SIG-M5 treated with dmso at 0.1 percent for 504 hours (cell line): ENCODE measurements at regions not wholly inside any gene's neighbourhood (a gene's known extent, or its start where the extent isn't known, plus 50 kb on each side); places are given as distances from the start of the nearest gene placed in this dataset.
"Not testable (repeated sequence)": the region's sequence is repeated elsewhere in the genome, so short reads cannot be mapped to it uniquely, and the experiment has no call there.

ENCODE experiments used
- DNase-seq: peaks from one replicate; lab custom pipeline; 2025; ENCODE audit not compliant: unreplicated experiment; lab: John Stamatoyannopoulos, UW

DNA sequence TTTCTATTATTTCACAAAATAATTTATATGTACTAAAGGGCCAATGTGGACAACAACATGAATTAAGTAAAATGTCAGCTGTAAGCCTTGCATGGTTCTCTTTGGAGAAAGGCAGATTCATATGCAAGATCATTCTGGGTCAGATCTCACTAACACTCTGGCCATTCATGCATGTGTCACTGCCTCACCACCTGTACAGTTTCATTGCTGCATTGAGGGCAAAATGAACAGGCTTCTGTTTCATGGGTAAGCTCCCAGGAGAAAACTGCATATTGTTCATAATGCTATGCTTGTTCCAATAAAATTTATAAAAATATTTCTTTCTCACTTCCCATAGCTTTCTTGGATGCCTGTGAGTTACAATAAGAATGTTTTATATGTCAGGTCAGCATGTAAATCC lies 275.2 kb downstream of the ZNF248 start:
- no peak for DNase-seq

DNA sequence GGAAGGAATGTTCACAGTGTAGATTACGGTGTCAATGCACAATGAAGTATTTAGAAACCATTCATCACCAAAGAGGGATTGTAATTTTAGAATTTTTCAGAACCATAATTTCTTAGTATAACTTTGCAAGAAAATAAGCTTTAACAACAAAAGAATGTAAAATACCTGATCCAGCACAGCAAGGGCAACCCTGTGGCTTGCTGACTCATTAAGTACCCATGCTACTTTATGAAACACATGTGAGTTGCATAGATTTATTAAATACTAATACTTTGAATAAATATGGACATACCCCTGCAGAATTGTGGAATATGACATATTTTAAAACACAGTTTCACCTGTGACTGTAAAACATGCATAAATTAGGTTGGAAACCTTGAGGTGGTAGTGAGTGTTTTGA lies 281.3 kb downstream of the ZNF248 start:
- no peak for DNase-seq

GRCh38 chr10:37572206-37572605 lies 285.2 kb downstream of the ZNF248 start:
- no peak for DNase-seq

- no peak for DNase-seq
Observed at GRCh38 chr10:37566332-37566731, 291.1 kb downstream of the ZNF248 start.

DNA sequence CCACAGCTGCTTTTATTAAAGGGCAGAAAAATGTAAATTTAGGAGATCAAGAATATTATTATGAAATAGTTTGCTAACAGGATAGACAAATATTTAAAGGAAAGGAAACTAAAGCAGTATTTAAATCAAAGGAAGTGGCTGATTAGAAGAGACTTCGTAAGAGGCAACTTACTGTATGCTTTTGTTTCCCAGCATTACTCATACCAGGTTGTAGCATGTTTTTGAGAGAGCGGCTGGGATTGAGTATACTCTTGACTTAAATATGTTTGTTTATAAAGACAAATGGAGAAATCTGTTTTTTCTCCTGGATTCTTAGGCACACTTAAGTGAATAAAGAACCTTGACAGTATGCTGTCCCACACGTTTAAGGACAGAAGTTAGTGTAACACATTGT lies 293.7 kb downstream of the ZNF248 start:
- DNase-seq = no peak

- DNase-seq = no peak
Observed at GRCh38 chr10:37563107-37563714, 294.2 kb downstream of the ZNF248 start.

DNA sequence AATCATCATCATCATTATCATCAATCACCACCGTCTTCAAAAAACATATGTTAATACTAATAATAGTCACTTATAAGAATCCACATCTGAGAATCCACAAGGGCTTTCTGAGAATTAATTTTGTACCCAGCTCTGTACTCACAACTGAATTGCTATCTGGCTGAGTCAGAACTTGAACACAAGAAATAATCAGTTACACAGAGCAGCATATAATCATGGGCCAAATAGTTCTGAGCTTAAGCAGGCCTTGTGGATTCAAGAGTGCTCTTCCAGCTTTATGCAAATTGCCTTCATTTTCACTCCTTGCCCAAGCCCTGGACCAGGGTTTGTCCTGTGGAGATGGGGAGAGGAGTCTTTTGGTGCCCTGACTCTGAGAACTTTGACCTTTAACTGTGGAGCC lies 304.5 kb downstream of the ZNF248 start:
- no peak for DNase-seq

- DNase-seq = no peak
Observed at GRCh38 chr10:37549054-37549453, 308.4 kb downstream of the ZNF248 start.

DNA sequence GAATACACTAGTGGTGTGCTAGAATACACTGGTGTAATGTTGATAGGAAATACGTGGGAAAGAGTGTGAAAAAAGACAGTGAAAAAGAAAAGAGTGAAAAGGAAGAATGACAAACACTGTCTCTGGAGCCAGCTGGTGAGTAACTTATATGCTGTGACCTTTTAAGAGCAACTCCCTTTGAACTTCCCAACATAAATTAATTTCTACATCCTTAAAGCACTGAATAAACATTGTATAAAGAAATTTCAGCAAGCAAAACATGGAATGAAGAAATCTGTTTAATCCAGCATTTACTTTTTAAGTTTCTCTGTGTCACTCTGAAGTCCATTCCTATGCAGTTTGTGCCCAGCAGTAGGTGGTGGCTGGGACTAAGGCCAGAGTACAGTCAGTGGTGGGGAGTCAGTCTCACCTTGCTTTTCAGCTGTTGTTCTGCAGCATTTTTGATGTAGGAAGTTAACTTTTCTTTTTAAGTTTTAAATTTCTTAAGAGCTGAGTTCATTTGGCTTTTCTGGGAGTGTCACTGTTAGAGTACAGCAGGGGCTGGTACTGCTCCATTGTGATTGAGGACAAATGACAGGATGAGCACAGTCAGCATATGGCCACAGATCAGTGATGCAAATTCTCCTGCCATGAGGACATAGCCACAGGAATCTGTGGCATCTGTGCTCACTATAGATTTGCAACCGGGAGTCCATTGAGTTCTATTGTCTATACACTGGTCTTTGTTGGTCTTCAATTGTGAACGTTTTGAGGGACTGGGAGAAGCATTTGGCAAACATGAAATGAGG lies 321.8 kb downstream of the ZNF248 start:
- DNase-seq = no peak

GRCh38 chr10:37534166-37534565 lies 323.2 kb downstream of the ZNF248 start:
- DNase-seq = no peak

DNA sequence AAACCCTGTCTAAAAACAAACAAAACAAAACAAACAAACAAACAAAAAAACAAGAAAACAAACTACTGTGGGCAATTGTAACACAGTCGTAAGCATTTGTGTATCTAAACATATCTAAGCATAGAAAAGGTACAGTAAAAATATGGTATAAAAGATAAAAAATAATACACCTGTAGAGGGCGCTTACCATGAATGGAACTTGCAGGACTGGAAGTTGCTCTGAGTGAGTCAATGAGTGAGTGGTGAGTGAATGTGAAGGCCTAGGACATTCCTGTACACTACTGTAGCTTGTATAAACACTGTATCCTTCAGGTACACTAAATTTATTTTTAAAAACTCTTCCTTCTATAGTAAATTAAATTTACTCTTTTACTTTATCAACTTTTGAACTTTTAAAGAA lies 332.0 kb downstream of the ZNF248 start:
- DNase-seq = peak; percentile 8

- DNase-seq = no peak
Observed at GRCh38 chr10:37520488-37520887, 336.9 kb downstream of the ZNF248 start.

GRCh38 chr10:37510520-37510919 lies 346.9 kb downstream of the ZNF248 start:
- not testable (repeated sequence) for DNase-seq

- no peak for DNase-seq
Observed at GRCh38 chr10:37496061-37496460, 361.3 kb downstream of the ZNF248 start.

GRCh38 chr10:37495415-37495814 lies 362.0 kb downstream of the ZNF248 start:
- DNase-seq = peak; percentile 11

DNA sequence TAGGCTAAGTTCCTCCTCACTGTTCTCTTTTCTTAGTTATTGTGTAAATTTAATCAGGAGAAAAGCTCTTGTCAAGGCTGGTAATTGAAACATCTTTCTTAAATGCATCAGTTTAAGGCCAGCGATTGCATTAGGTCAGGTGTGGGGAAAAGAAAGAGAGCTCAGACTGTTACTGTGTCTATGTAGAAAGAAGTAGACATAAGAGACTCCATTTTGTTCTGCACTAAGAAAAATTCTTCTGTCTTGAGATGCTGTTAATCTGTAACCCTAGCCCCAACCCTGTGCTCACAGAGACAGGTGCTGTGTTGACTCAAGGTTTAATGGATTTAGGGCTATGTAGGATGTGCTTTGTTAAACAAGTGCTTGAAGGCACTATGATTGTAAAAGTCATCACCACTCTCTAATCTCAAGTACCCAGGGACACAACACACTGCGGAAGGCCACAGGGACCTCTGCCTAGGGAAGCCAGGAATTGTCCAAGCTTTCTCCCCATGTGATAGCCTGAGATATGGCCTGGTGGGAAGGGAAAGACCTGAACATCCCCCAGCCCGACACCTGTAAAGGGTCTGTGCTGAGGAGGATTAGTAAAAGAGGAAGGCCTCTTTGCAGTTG lies 364.1 kb downstream of the ZNF248 start:
- DNase-seq = not testable (repeated sequence)

DNA sequence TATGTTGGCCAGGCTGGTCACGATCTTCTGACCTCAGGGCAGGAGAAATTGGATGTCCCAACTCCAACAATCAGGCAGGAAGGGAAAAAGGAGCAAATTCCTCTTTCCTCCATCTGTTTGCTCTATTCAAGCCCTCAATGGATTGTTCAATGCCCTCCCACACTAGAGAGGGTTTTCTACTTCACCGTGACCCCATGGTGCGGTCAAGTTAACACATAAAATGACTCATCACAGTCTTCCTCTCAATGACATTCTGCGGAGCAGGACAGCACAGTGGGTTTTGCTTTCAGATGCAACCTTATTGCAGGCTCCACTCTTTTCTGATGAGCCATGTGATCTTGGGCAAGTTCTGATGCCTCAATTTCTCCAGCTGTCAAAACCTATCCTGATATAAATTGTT lies 364.9 kb downstream of the ANKRD30A start:
- no peak for DNase-seq

- DNase-seq = no peak
Observed at GRCh38 chr10:37489658-37490003, 364.2 kb downstream of the ANKRD30A start.

- DNase-seq = peak; percentile 14
Observed at GRCh38 chr10:37488792-37489657, 363.6 kb downstream of the ANKRD30A start.

- not testable (repeated sequence) for DNase-seq
Observed at GRCh38 chr10:37480596-37480995, 355.2 kb downstream of the ANKRD30A start.

DNA sequence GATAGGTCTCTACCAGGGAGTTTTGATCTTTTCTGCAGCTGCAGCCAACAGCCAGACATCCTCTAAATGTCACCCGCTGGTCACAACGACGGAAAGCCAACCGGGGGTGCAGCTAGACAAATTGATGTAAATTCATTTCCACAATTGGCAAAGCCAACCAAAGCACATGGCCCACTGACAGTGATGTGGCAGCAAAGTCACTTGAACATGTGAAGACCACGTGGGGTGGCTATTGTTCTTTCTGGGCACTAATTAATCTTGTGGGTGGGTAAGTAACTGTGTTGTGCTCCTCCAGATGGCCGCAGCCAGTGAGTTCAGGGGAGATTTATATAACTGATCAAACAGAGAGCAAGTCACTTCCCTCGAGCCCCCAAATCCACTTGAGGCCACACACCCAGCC lies 354.1 kb downstream of the ANKRD30A start:
- no peak for DNase-seq
